Endodermal cell (in vitro differentiated cells): ENCODE measurements at regions not wholly inside any gene's neighbourhood (a gene's known extent, or its start where the extent isn't known, plus 50 kb on each side); places are given as distances from the start of the nearest gene placed in this dataset.

Experiments
- DNase-seq: peaks from one replicate; pipeline ENCODE4 v3.0.0-alpha.2; 2017
- H3K27ac ChIP-seq: 2 replicates; pipeline ENCODE4 v1.5.1; 2013; ENCODE audit warnings: mild to moderate bottlenecking, low read depth, low read length, moderate library complexity
- H3K27me3 ChIP-seq: 2 replicates; pipeline ENCODE4 v1.6.1; 2013; ENCODE audit warnings: mild to moderate bottlenecking, low read length, moderate library complexity; ENCODE audit not compliant: insufficient read depth, control insufficient read depth, poor library complexity, severe bottlenecking
- H3K36me3 ChIP-seq: 2 replicates; pipeline ENCODE4 v1.7.0; 2013; ENCODE audit warnings: mild to moderate bottlenecking, low read length, moderate library complexity; ENCODE audit not compliant: control insufficient read depth, insufficient read depth
- H3K4me1 ChIP-seq: one replicate; pipeline ENCODE4 v1.7.0; 2013; ENCODE audit warnings: low read length; ENCODE audit not compliant: control insufficient read depth, insufficient read depth
- H3K4me3 ChIP-seq: 2 replicates; pipeline ENCODE4 v1.5.1; 2013; ENCODE audit warnings: mild to moderate bottlenecking, low read length, moderate library complexity
- H3K9ac ChIP-seq: 2 replicates; pipeline ENCODE4 v1.6.1; 2013; ENCODE audit warnings: mild to moderate bottlenecking, low read length, moderate library complexity; ENCODE audit not compliant: poor library complexity, severe bottlenecking; ENCODE audit errors: extremely low read depth
- H3K9me3 ChIP-seq: 2 replicates; pipeline ENCODE4 v1.6.1; 2013; ENCODE audit warnings: mild to moderate bottlenecking, low read length, moderate library complexity; ENCODE audit not compliant: control insufficient read depth
- H3K27ac Mint-ChIP-seq: 2 replicates; pipeline ENCODE4 v1.8.0; 2020; ENCODE audit warnings: mixed read lengths
- H3K27me3 Mint-ChIP-seq: 2 replicates; pipeline ENCODE4 v1.8.0; 2021; ENCODE audit warnings: mild to moderate bottlenecking, mixed read lengths; ENCODE audit not compliant: insufficient read depth
- H3K36me3 Mint-ChIP-seq: 2 replicates; pipeline ENCODE4 v1.8.0; 2020; ENCODE audit warnings: low read depth, mixed read lengths
- H3K4me1 Mint-ChIP-seq: 2 replicates; pipeline ENCODE4 v1.8.0; 2020; ENCODE audit warnings: mixed read lengths
- H3K4me3 Mint-ChIP-seq: 2 replicates; pipeline ENCODE4 v1.8.0; 2020; ENCODE audit warnings: mild to moderate bottlenecking, moderate library complexity, mixed read lengths
- H3K9me3 Mint-ChIP-seq: 2 replicates; pipeline ENCODE4 v1.8.0; 2020; ENCODE audit warnings: mild to moderate bottlenecking, mixed read lengths
- WGBS, 2 experiments: methylation state at CpG; one replicate each; pipeline versions ENCODE4 v1.1.5 to v1.1.7; 2013; ENCODE audit warnings: missing lambda C conversion rate in 2 of 2, mixed read lengths in 1 of 2; ENCODE audit not compliant: insufficient coverage in 1 of 2, insufficient read length in 1 of 2; 5-methylcytosine and 5-hydroxymethylcytosine counted together
- TF ChIP-seq, protein P1 (sequence below): fragments of 200-600 bp; sonication (generic); conservative IDR thresholded peaks from 2 replicates; pipeline ENCODE4 v1.5.0; 2021; ENCODE audit warnings: antibody characterized with exemption, mild to moderate bottlenecking

GRCh38 chr1:182280504-182280900 is 111.1 kb downstream of the GLUL start:
- Histone ChIP-seq H3K9me3 (no peaks in the 10 kb centered on the region), H3K27me3 (no peaks in the 10 kb centered on the region), H3K4me3 (no peak overlapping the region), H3K9ac (no peak overlapping the region), H3K27ac (peak overlapping the region; percentile 74), H3K4me1 (no peaks in the 10 kb centered on the region), H3K36me3 (no peaks in the 10 kb centered on the region)
- WGBS, 2 experiments = 79 to 92% methylated on average over 2 of the region's 2 CpGs
- Mint-ChIP-seq H3K27me3 (no peaks in the 10 kb centered on the region), H3K4me1 (peaks cover 3% of the 10 kb centered on the region), H3K36me3 (no peaks in the 10 kb centered on the region), H3K9me3 (no peaks in the 10 kb centered on the region), H3K4me3 (no peak overlapping the region), H3K27ac (no peak overlapping the region)
- TF ChIP-seq, protein P1, sequence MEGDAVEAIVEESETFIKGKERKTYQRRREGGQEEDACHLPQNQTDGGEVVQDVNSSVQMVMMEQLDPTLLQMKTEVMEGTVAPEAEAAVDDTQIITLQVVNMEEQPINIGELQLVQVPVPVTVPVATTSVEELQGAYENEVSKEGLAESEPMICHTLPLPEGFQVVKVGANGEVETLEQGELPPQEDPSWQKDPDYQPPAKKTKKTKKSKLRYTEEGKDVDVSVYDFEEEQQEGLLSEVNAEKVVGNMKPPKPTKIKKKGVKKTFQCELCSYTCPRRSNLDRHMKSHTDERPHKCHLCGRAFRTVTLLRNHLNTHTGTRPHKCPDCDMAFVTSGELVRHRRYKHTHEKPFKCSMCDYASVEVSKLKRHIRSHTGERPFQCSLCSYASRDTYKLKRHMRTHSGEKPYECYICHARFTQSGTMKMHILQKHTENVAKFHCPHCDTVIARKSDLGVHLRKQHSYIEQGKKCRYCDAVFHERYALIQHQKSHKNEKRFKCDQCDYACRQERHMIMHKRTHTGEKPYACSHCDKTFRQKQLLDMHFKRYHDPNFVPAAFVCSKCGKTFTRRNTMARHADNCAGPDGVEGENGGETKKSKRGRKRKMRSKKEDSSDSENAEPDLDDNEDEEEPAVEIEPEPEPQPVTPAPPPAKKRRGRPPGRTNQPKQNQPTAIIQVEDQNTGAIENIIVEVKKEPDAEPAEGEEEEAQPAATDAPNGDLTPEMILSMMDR = no peak
- DNase-seq = no peak

DNA sequence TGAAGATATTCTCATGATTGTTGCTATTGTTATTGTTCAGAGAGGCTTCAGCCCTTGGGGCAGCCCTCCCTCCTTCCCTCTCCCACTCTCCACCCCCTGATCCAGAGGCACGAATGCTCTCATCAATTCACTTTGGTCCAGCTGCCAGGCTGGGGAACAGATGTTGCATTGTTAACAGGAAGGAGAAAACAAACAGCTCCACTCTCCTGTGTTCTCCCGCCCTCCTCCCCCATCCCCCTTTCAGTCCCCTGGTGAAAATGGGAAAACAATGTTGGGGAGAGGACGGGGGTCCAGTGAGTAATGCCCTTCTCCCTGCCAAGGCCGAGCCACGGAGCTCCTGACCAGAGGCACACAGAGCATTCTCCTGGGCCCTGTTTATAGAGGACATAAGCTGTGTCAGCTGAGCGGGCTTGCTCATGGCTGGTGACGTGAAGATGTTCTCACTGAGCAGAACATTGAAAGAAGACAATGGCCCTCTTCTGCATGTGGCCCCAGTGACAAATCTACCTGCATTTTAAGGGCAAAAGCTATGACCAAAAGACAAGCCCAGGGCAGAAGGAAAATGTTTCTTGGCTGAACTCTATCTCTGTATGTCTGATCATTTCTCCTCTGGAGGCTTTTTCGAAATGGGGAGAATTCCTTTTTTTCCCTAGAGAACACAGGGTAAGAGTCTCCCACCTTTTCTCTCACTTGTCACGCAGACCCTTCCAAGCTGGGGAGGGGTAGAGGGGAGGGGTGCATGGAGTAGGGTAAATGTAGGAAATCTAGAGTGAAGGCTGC is 111.7 kb downstream of the GLUL start:
- no peaks in the 10 kb centered on the region for H3K9me3 Mint-ChIP-seq
- Histone ChIP-seq H3K9me3 (no peaks in the 10 kb centered on the region), H3K9ac (no peak overlapping the region), H3K4me1 (no peaks in the 10 kb centered on the region), H3K27ac (peak overlapping the region; percentile 74), H3K36me3 (no peaks in the 10 kb centered on the region), H3K4me3 (no peak overlapping the region), H3K27me3 (no peaks in the 10 kb centered on the region)
- H3K36me3 Mint-ChIP-seq = no peaks in the 10 kb centered on the region
- TF ChIP-seq, protein P1 = no peak
- 65 to 66% methylated on average over 3 to 8 of the region's 9 CpGs for WGBS, 2 experiments
- H3K27me3 Mint-ChIP-seq = no peaks in the 10 kb centered on the region
- H3K4me3 Mint-ChIP-seq = no peak overlapping the region
- H3K27ac Mint-ChIP-seq = no peak overlapping the region
- peak; percentile 48 for DNase-seq
- H3K4me1 Mint-ChIP-seq = peaks cover 3% of the 10 kb centered on the region

GRCh38 chr1:182279302-182279701 is 112.3 kb downstream of the GLUL start:
- no peaks in the 10 kb centered on the region for H3K9me3 ChIP-seq
- no peak overlapping the region for H3K27ac Mint-ChIP-seq
- H3K4me3 ChIP-seq = no peak overlapping the region
- no peak overlapping the region for H3K4me3 Mint-ChIP-seq
- TF ChIP-seq, protein P1 = no peak
- no peaks in the 10 kb centered on the region for H3K27me3 Mint-ChIP-seq
- no peaks in the 10 kb centered on the region for H3K36me3 ChIP-seq
- no peaks in the 10 kb centered on the region for H3K4me1 ChIP-seq
- 89 to 91% methylated on average over 1 to 7 of the region's 7 CpGs for WGBS, 2 experiments
- H3K27me3 ChIP-seq = no peaks in the 10 kb centered on the region
- peaks cover 3% of the 10 kb centered on the region for H3K4me1 Mint-ChIP-seq
- H3K9ac ChIP-seq = no peak overlapping the region
- no peaks in the 10 kb centered on the region for H3K36me3 Mint-ChIP-seq
- H3K9me3 Mint-ChIP-seq = no peaks in the 10 kb centered on the region
- no peak for DNase-seq
- H3K27ac ChIP-seq = peak overlapping the region; percentile 19
